GM23248 (cell line): ENCODE measurements at regions not wholly inside any gene's neighbourhood (a gene's known extent, or its start where the extent isn't known, plus 50 kb on each side); places are given as distances from the start of the nearest gene placed in this dataset.

Source experiments
- EZH2 ChIP-seq: fragments of 200-600 bp; sonication (generic); IDR thresholded peaks from 2 replicates; pipeline ENCODE4 v1.6.1; 2018; ENCODE audit warnings: antibody characterized with exemption, mild to moderate bottlenecking; ENCODE audit not compliant: insufficient read depth, poor library complexity, severe bottlenecking
- EZH2phosphoT487 ChIP-seq: fragments of 200-600 bp; sonication (generic); IDR thresholded peaks from 2 replicates; pipeline ENCODE4 v1.6.1; 2018; ENCODE audit warnings: antibody characterized with exemption, moderate library complexity, mild to moderate bottlenecking, low read depth; ENCODE audit not compliant: insufficient read depth

- no peak for TF ChIP-seq EZH2
- no peak for TF ChIP-seq EZH2phosphoT487
Observed at GRCh38 chr10:78772986-78773530, 295.7 kb upstream of the ZMIZ1 start.
